ENCODE measurements at regions not wholly inside any gene's neighbourhood (a gene's known extent, or its start where the extent isn't known, plus 50 kb on each side); places are given as distances from the start of the nearest gene placed in this dataset.
A peak's percentile ranks its signal among the peaks of the same experiment; 100 is the strongest.
"Not testable (repeated sequence)": the region's sequence is repeated elsewhere in the genome, so short reads cannot be mapped to it uniquely, and the experiment has no call there.

- no peak overlapping the region for H3K4me3 ChIP-seq (ENCODE audit: low read depth, low read length)
- no peak for TF ChIP-seq CTCF (IDR thresholded peaks at IDR 0.05; ENCODE audit: insufficient read depth, low read length)
- DNase-seq (ENCODE audit: low read depth), result no peak
Observed at GRCh38 chr7:27438881-27439589, 196.4 kb downstream of the EVX1 start.

GRCh38 chr7:27442455-27442854, 199.9 kb downstream of the EVX1 start:
- DNase-seq (ENCODE audit: low read depth), result peak; percentile 30
- TF ChIP-seq CTCF (IDR thresholded peaks at IDR 0.05; ENCODE audit: insufficient read depth, low read length), result no peak
- H3K4me3 ChIP-seq (ENCODE audit: low read depth, low read length), result no peak overlapping the region

GRCh38 chr7:27449046-27449445, 206.4 kb downstream of the EVX1 start:
- H3K4me3 ChIP-seq (ENCODE audit: low read depth, low read length); DNase-seq (ENCODE audit: low read depth): not testable (repeated sequence)

- DNase-seq (ENCODE audit: low read depth), result peak; percentile 11
- no peak overlapping the region for H3K4me3 ChIP-seq (ENCODE audit: low read depth, low read length)
- no peak for TF ChIP-seq CTCF (IDR thresholded peaks at IDR 0.05; ENCODE audit: insufficient read depth, low read length)
Observed at GRCh38 chr7:27453702-27454405, 208.8 kb downstream of the HIBADH start.

GRCh38 chr7:27457120-27457519, 205.6 kb downstream of the HIBADH start:
- not testable (repeated sequence) for DNase-seq (ENCODE audit: low read depth)
- H3K4me3 ChIP-seq (ENCODE audit: low read depth, low read length), result peak overlapping the region; percentile 13

GRCh38 chr7:27457603-27458565, 204.8 kb downstream of the HIBADH start:
- peak overlapping the region; percentile 9 for H3K4me3 ChIP-seq (ENCODE audit: low read depth, low read length)
- peak; percentile 38 for DNase-seq (ENCODE audit: low read depth)

GRCh38 chr7:27459021-27459730, 203.5 kb downstream of the HIBADH start:
- TF ChIP-seq CTCF (IDR thresholded peaks at IDR 0.05; ENCODE audit: insufficient read depth, low read length), result no peak
- no peak overlapping the region for H3K4me3 ChIP-seq (ENCODE audit: low read depth, low read length)
- no peak for DNase-seq (ENCODE audit: low read depth)

GRCh38 chr7:27459731-27460053, 203.0 kb downstream of the HIBADH start:
- no peak overlapping the region for H3K4me3 ChIP-seq (ENCODE audit: low read depth, low read length)
- no peak for TF ChIP-seq CTCF (IDR thresholded peaks at IDR 0.05; ENCODE audit: insufficient read depth, low read length)
- DNase-seq (ENCODE audit: low read depth), result peak; percentile 25

Measured in fibroblast of the aortic adventitia (primary cell).